ENCODE measurements at regions not wholly inside any gene's neighbourhood (a gene's known extent, or its start where the extent isn't known, plus 50 kb on each side); places are given as distances from the start of the nearest gene placed in this dataset.

- TF ChIP-seq ZBTB33 (CRISPR knock-in tag; IDR thresholded peaks at IDR 0.05) (no peak), ZNF184 (CRISPR knock-in tag; IDR thresholded peaks at IDR 0.05) (peak; percentile 44), ZNF124 (CRISPR knock-in tag; IDR thresholded peaks at IDR 0.05) (0 out of 2 replicates have a peak, but pooled peaks have one; percentile 44), ETV5 (CRISPR knock-in tag; IDR thresholded peaks at IDR 0.05; ENCODE audit: low read depth) (peak; percentile 66; the same call in 1 of the 2 replicates), RBFOX2 (IDR thresholded peaks at IDR 0.05; ENCODE audit: low read depth, low read length) (0 out of 2 replicates have a peak, but pooled peaks have one; percentile 16), ADNP (tag; IDR thresholded peaks at IDR 0.05) (no peak), GATA2 (CRISPR knock-in tag; IDR thresholded peaks at IDR 0.05) (0 out of 2 replicates have a peak, but pooled peaks have one; percentile 40), RERE (CRISPR knock-in tag; IDR thresholded peaks at IDR 0.05; ENCODE audit: borderline replicate concordance) (peak; percentile 72; the same call in 1 of the 2 replicates), HMGN3 (IDR thresholded peaks at IDR 0.05; ENCODE audit: borderline replicate concordance, extremely low read depth, insufficient read length, low read depth, low read length) (peak; percentile 20), PURB (CRISPR knock-in tag; IDR thresholded peaks at IDR 0.05; ENCODE audit: low read depth) (0 out of 2 replicates have a peak, but pooled peaks have one; percentile 4), NR3C1 (CRISPR knock-in tag; IDR thresholded peaks at IDR 0.05) (peak; percentile 65; the same call in 1 of the 2 replicates), YY1 (IDR thresholded peaks at IDR 0.05; ENCODE audit: borderline replicate concordance in 1 of 3, control insufficient read depth in 1 of 3, extremely low read depth in 1 of 3, insufficient read depth in 3 of 3, insufficient read length in 1 of 3, insufficient replicate concordance in 2 of 3, low read depth in 1 of 3, low read length in 2 of 3) (peak in 1 of 3 experiments; percentile 53)
These were observed 57.6 kb upstream of the SEPTIN5 start (continued) for GRCh38 chr22:19656541-19657251.
